ENCODE measurements at regions not wholly inside any gene's neighbourhood (a gene's known extent, or its start where the extent isn't known, plus 50 kb on each side); places are given as distances from the start of the nearest gene placed in this dataset.

- TF ChIP-seq CTCF (conservative IDR thresholded peaks at IDR 0.05; ENCODE audit: low read depth) = no peak
- CTCF ChIA-PET = interaction anchor here (0.7 kb wide), 1 partner anchor 10 kb away, joined by 3 read pairs; no protein-coding TSS in a partner anchor
- DNase-seq (ENCODE audit: low spot score) = no peak
- H3K27ac ChIP-seq = no peak overlapping the region
- POLR2A ChIA-PET (ENCODE audit: low non-redundant PET) = no interaction called here
Observed at GRCh38 chr13:97848886-97849285, 104.6 kb upstream of the IPO5 start.

GRCh38 chr13:97849305-97849704 is 104.2 kb upstream of the IPO5 start:
- DNase-seq (ENCODE audit: low spot score) = peak; percentile 18
- no peak; the same call in 1 of the 2 replicates for TF ChIP-seq CTCF (conservative IDR thresholded peaks at IDR 0.05; ENCODE audit: low read depth)
- CTCF ChIA-PET = interaction anchor here (0.7 kb wide), 1 partner anchor 10 kb away, joined by 3 read pairs; no protein-coding TSS in a partner anchor
- POLR2A ChIA-PET (ENCODE audit: low non-redundant PET) = no interaction called here
- H3K27ac ChIP-seq = no peak overlapping the region

GRCh38 chr13:97851269-97851668 is 102.2 kb upstream of the IPO5 start:
- ChIA-PET CTCF (no interaction called here), POLR2A (ENCODE audit: low non-redundant PET) (no interaction called here)
- DNase-seq (ENCODE audit: low spot score) = no peak
- H3K27ac ChIP-seq = no peak overlapping the region
- no peak for TF ChIP-seq CTCF (conservative IDR thresholded peaks at IDR 0.05; ENCODE audit: low read depth)

GRCh38 chr13:97852181-97852874 is 101.1 kb upstream of the IPO5 start:
- no peak overlapping the region for H3K27ac ChIP-seq
- no peak for DNase-seq (ENCODE audit: low spot score)
- no peak for TF ChIP-seq CTCF (conservative IDR thresholded peaks at IDR 0.05; ENCODE audit: low read depth)
- ChIA-PET POLR2A (ENCODE audit: low non-redundant PET) (no interaction called here), CTCF (no interaction called here)

GRCh38 chr13:97853550-97853949 is 99.9 kb upstream of the IPO5 start:
- no peak for TF ChIP-seq CTCF (conservative IDR thresholded peaks at IDR 0.05; ENCODE audit: low read depth)
- POLR2A ChIA-PET (ENCODE audit: low non-redundant PET) = no interaction called here
- DNase-seq (ENCODE audit: low spot score) = no peak
- no peak overlapping the region for H3K27ac ChIP-seq
- CTCF ChIA-PET = no interaction called here

- TF ChIP-seq CTCF (conservative IDR thresholded peaks at IDR 0.05; ENCODE audit: low read depth) = peak; percentile 85
- no peak overlapping the region for H3K27ac ChIP-seq
- POLR2A ChIA-PET (ENCODE audit: low non-redundant PET) = no interaction called here
- peak; percentile 68 for DNase-seq (ENCODE audit: low spot score)
- CTCF ChIA-PET = interaction anchor here (0.5 to 1.6 kb wide), 13 partner anchors 18 to 1857 kb away, joined by 3 to 7 read pairs (median 3); no protein-coding TSS in a partner anchor
Observed at GRCh38 chr13:97855570-97856303, 97.7 kb upstream of the IPO5 start.

Measured in RWPE1 (cell line).